ENCODE measurements at regions not wholly inside any gene's neighbourhood (a gene's known extent, or its start where the extent isn't known, plus 50 kb on each side); places are given as distances from the start of the nearest gene placed in this dataset.

DNA sequence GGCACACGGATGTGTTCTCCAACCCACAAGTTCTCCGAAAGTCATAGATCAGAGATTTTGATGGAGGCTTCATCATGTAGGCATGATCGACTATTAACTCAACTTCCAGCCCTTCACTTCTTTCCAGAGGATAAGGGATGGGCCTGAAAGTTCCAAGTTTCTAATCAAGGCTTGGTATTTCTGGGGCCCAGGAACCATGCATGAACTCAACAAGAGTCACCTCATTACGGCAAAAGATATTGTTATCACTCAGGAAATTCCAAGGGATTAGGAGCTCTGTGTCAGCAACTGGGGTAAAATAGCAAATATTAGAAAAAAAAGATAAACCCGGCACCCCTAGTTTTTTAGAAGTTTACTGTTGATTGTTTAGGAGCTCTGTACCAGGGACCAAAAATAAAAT, 240.1 kb upstream of the PPP1R2C start:
- DNase-seq (ENCODE audit: low spot score): no peak

DNA sequence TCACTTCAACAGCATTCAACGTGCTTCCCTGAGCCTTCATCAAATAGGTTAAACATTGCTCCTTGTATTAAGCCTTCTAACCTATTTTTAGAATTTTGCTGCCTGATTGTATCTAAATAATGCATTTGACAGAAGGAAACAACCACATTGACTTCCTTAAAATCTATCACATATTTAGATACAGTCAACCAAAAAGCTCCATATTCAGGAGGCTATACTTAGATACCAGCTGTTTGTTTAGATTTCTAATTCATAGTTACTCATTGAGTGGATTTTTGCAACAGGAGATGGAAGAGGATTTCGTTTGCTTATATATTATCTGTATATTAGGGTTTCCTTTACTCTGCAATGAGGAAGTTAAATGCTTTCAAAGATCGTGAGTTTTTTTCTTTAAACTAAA, 241.1 kb upstream of the PPP1R2C start:
- DNase-seq (ENCODE audit: low spot score): no peak

DNA sequence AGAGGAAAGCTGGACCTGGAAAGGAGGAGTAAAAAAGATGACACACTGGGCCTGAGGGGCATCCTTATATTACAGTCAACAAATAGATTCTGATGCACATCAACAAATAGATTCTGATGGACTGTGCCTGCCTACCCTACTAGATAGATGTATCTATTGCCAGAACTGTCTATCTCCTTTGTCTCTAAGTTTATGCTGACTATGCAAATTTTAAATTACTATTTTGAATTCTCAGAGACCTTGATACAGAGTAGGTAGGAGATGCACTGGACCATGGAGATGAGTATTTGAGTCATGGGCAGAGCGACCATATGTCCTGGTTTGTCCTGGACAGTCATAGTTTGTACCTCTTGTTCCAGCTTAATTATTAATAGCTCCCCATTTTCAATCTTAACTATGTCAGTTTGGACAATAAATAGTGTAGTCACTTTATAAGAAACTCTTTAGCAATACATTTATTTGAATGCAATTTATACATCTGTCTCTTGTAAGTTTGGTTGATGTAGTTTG, 247.9 kb upstream of the PPP1R2C start:
- no peak for DNase-seq (ENCODE audit: low spot score)

DNA sequence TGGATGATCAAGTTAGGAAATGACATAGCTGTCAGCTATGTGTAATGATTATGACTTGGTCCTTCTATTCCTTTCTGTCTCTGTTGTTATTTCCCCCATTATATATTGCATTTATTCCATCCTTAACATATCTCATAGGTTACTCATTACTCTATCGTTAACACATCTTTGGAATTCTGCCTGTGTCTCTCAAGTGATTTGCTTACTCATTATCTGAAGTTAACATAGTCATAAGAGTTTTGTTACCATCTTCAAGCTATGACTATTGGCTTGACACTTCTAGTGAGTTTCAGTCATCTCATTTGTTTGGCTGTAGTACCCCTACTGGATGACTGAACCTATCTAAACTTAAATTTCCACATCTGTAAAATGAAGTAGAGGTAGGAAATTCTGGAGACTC, 286.1 kb upstream of the PPP1R2C start:
- no peak for DNase-seq (ENCODE audit: low spot score)

DNA sequence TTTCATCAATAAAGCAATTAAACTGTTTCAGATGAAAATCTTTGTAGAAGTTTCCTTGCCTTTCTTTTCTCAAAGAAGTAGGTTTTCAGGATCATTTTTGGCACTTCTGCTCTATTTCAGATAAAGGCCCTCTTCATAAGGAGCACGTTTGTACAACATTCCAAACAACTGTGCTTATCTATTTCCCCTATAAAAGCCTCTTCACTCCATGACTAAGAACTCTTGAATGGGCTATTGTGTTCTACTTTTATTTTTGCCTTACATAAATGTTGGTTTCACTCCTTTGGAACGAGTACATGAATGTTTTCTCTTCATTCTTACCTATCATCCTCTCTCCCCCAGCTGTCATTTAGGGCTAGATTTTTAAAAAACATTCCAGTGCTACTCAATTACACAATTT, 288.0 kb upstream of the PPP1R2C start:
- no peak for DNase-seq (ENCODE audit: low spot score)

DNA sequence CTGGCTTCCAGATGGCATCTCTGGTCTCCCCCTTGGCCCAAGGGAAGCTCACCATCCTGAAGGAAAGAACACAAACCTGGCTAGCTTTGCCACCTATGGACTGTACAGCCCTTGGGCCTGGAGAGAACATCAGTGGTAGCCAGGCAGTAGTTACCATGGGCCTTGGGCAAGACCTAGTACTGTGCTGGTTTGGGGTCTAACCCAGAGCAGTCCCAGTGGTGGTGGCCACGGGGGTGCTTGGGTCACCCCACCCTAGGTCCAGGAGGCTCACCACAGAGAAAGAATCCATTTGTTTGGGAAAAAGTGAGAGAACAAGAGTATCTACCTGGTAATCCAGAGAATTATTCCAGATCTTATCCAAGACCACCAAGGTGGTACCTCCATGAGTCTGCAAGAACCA, 290.7 kb upstream of the PPP1R2C start:
- DNase-seq (ENCODE audit: low spot score): no peak

DNA sequence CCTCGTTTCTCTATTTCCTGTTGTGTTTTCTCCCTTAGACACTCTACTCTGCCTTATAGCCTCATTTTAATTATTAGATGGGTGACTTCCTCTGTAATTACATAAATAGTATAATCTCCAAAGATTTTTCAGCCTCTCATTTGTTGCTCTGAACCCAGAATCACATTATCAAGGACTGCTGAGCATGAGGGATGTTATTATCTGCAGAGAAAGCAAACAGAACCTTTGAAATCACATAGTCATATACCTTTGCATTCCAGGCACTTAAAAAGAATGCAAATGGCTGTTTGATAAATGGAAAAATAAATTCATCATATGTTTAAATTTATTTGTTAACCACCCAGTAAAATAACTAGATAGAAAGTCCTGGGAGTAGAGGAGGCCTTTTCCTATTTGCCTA, 305.1 kb upstream of the PPP1R2C start:
- no peak for DNase-seq (ENCODE audit: low spot score)

DNA sequence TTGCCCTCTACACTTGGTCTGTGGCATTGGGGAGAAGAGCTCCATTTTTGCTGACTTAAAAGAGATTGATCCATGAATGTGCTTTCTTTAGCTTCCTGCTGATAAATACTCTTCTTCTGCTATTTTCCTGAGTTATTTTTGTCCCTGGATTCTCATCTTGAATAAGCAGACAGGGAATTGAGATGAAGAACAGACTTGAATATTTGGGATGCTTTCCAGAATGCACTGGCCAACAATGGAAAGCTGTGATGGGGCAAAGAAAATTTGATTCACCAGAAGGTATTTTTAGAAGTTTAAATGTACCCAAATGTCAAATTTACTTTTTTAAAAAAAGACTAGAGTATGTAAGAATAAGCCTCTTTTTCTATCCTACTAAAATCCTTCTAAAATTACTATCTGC, 309.9 kb upstream of the PPP1R2C start:
- no peak for DNase-seq (ENCODE audit: low spot score)

DNA sequence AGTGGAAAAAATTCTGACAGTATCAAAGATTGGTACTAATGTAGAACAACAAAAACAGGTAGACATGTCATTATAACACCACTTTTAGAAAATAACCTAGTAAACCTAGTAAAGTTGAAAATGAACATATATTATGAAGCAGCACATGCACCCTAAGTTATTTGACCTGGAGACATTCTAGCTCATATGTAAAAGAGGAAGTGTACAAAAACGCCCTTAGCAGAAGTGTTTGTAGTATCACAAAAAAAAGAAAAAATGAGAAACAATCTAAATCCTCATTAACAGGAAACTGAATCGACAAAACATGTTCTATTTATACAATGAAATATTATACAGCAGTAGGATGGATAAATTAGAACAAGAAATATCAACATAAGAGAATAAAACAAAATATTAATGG, 318.9 kb upstream of the PPP1R2C start:
- no peak for DNase-seq (ENCODE audit: low spot score)

DNA sequence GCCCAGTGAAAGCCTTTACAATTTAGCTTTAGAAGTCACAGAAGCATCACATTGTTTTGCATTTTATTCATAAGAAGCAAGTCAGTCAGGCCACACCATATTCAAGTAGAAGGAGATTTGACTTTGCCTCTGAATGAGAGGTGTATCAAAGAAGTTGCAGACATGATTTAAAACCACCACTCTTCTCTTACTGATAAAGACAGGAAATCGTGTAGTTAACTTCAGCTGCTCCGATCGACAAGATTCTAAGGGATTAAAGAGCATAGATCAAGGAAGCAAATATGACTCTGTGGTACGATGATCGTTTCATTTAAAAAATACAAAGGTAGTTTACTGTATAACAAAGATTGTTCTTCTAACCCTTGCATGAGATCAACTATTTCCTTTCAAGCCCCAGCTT, 328.0 kb upstream of the PPP1R2C start:
- DNase-seq (ENCODE audit: low spot score): no peak

DNA sequence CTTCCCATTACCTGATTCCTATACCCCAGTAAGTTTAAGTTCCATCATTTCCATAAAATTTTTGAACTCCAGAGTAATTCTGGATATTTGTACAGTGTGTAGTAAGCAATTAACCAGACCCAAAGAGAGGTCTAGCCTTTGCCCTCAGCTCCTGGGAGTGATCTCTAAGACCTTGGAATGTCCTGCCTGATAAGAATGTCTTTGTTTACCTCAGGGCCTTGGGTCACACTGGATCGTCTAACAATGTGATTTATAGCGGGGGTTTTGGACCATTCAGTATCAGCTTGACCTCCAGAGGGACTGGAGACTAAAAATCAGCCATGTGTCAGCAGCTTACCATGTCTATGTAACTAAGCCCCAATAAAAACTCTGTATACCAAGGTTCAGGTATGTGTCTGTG, 330.9 kb upstream of the PPP1R2C start:
- no peak for DNase-seq (ENCODE audit: low spot score)

DNA sequence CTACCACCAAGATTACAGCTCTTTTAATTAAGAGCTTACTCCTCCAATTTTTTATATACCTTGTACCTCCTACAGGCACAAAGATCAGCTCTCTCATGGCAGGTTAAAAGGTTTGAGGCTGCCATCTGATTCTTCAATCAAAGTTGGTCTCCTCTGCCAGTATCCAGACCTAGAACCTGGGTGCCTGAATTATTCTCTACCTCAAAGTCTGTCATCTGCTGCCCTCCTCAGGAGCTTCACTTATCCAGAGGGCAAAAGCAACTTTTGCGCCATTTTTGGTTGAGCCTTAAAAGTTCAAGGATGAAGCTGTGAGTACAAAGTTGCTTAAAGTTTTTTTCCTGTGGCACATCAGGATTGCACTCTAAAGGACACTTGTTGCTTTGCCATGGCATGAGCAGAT, 343.7 kb upstream of the PPP1R2C start:
- DNase-seq (ENCODE audit: low spot score): no peak

DNA sequence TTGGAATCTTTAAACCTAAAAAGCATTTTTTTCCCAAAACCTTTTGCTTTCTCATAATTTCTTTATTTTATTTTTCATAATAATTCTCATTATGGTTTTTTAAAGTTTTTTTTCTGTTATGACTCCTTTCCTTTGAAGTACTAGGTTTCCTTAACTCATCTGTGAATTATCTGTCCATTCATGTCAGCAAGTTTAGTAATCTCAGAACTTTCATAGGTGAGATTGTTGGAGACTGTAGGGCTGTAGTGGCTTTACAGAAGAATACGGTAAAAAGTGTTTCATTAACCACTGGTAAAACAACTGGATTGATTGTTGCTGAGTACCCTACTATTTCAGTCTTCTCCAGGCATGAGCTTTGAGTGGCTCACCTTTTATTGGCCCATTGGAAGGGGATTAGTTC, 361.7 kb upstream of the PPP1R2C start:
- no peak for DNase-seq (ENCODE audit: low spot score)

DNA sequence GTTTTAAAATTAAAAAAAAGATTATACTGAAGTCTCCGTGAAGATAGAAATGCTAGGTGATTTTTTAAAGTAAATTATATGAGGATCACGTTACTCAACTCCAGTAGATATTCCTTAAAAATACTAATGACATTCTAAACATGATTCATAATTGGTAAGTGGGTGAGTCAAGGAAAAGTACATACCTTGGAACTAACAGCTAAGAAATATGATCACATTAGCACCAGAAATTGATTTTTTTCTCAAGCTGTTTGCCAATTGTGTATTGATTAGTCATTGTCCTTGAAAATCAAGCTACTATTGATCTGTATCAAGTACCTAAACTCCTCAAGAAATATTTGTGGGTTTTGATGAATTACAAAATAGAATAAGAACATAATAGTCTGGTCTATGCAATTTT, 362.6 kb upstream of the PPP1R2C start:
- no peak for DNase-seq (ENCODE audit: low spot score)

DNA sequence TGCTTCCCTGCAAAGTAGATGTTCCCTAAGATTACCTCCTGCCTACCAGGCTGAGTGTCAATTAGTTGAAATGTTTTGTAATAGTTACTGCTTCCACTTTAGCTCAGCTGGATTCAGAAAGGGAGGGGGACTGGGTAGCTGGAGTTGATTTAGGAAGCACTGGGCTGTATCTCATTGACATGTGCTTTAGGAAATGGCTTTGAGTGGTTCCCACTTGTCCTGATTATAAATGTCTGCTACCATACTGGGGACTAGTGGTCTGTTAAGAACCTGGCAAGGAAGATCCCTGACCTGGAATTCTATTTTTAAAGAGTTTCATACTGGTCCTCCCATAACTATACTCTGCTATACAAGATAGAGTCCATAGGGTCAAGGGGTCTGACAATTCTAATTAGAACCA, 363.9 kb upstream of the PPP1R2C start:
- no peak for DNase-seq (ENCODE audit: low spot score)

DNA sequence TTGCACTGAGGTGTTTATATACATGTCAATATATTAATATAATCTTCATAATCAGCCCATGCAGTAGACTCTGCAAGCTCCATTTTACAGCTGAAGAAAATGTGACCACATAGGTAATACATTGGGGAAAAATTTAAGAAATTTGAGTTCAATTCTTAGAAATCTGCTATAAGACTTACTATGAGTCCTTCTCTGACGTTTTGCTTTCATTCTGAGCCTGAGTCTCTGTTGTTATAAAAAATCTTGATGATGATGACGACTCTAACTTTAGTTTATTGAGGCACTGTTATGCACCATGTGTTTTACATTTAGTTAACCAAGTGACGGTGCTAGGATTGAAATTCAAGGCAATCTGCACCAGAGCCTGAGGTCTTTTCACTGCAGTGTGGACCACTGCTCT, 370.3 kb upstream of the PPP1R2C start:
- no peak for DNase-seq (ENCODE audit: low spot score)

DNA sequence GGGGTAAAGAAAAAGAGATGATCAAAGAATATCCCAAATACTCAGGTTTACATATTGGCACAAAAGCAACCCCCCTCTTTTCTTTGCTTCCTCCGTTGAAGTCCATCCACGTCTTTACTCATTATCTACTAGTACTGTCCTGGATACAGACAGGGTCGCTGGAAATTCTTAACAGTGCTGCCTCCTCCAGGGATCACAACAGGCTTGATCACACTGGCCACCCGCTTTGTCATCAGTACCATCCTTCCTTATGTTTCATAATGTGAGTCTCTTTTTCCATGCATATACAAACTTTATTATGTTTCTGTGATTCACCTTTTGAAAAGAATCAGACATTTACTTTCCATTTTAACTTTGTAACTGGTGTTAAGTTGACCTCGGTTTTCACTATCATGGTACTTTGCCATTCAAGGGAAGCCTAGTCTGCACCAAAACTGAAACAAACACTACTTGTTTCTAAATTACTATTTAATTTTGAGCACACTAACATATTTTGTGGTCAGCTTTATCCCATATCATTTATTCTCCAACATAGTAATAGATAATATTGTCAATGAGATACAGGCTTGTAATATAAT, 387.5 kb upstream of the PPP1R2C start:
- no peak for DNase-seq (ENCODE audit: low spot score)

DNA sequence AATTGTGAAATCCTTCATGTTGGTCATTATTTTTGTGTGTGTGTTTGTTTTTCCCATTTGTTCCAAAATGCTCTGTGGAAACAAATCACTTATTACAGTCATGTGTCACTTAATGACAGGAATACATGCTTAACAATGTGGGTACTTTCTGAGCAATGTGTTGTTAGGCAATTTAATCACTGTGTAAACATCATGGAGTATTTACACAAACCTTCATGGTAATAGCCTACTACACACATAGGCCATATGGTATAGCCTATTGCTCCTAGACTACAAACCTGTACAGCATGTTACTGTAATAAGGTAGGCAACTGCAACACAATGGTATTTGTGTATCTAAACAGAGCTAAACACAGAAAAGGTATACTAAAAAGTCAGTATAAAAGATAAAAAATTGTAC, 388.9 kb upstream of the PPP1R2C start:
- no peak for DNase-seq (ENCODE audit: low spot score)

DNA sequence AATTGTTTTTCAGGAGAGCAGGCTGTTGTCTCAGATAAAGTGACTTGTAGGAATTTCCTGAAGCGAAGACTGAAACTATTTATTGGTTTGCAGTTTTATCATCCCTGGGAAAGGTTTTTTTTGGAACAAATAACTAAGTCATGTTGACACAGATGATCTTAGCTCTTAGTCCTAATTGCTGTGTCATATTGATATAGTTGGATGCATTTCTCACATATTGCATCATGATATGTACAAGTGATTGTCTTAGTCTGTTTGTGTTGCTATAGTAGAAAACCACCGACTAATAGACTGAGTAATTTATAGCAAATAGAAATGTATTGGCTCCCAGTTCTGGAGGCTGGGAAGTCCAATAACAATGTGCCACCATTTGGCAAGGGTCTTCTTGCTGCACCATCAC, 397.5 kb upstream of the PPP1R2C start:
- no peak for DNase-seq (ENCODE audit: low spot score)

DNA sequence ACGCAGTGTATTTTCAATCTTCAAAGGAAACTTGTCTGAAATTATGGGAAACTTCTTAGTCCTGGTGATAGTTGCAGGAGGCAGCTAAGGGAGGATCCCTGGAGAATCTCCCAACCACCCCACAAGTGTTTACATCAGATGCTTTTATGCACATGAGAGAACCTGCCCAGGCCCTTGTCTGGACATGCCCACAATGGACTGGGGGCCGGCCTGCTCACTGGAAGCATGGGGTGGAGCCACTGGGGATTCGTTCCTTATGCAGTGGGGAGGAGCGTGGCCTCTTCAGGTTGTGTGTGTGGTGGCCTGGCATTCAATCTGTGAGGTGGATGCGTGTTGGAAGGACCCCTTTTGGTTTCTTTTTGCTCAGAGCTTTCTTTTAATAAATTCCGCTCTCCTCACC, 398.7 kb upstream of the PPP1R2C start:
- DNase-seq (ENCODE audit: low spot score): no peak

DNA sequence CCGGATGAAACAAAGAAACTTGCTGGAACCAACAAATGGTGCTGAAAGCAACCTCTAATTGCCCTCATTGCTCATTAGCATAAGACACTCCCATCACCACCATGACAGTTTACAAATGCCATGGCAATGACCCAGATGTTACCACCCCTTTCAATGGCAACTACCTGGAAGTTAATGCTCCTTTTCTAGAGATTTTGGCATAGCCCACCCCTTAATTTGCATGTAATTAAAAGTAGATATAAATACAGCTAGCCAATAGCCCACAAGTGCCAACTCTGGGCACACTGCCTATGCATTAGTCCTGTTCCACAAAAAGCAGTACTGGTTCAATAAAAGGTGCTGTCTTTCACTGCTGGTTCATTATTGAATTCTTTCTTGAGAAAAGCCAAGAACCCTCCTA, 410.3 kb upstream of the PPP1R2C start:
- no peak for DNase-seq (ENCODE audit: low spot score)

DNA sequence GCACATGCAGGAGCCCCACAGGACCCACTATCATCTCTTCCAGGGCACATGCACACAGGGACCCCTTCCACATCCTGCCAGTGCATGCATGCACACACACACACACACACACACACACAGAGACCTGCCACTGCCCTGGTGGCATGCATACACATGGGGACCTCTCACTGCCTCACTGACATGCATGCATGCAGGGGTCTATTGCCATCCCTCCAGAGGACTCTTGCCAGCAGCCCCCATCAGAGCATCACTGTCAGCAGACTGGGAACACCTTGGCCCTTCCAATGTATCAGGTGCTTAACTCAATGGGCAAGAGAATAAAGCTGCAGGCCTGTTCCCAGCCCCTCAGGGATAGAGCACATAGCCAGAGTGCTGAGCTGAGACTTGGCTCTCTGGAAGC, 433.6 kb upstream of the PPP1R2C start:
- DNase-seq (ENCODE audit: low spot score): no peak

DNA sequence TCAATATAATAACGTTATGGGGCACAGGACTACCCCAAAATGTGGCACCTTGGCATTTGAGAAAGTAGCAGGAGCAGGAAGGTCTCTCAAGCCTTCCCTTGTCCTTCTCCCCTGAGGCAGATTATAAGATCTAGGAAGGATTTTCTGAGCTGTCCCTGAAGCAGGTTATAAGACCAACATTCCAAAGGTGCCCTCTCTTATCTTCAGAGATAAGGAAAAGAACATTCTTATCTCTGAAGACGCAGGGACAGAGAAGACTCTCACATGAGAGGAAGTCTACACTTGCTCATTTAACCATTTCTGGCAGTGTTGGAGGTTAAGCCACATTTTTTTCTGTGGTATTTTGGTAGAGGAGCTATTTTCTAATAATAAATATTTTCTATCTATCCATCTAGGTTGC, 437.9 kb upstream of the MAOA start:
- no peak for DNase-seq (ENCODE audit: low spot score)

DNA sequence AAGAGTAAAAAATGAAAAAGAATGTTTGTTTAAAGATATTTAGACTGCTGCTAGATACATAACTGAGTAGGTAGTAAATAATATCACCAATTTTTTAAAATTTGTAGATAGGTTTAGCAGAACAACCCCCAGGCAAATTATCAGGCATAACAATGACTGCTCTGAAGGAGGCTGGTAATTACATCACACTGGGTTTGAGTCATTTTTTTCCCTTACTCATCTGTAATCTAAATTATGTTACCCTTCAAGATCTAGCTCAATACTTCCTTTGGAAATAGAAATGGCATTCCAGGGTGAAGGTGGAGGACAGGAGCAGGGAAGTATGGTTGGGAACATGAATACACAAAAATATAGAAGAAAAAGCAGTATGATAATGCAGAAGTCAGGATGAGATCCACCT, 431.6 kb upstream of the MAOA start:
- DNase-seq (ENCODE audit: low spot score): no peak

Measured in Ammon's horn (tissue), 1 donor.